HuH-7 (cell line): ENCODE measurements at regions not wholly inside any gene's neighbourhood (a gene's known extent, or its start where the extent isn't known, plus 50 kb on each side); places are given as distances from the start of the nearest gene placed in this dataset.
"Not testable (repeated sequence)": the region's sequence is repeated elsewhere in the genome, so short reads cannot be mapped to it uniquely, and the experiment has no call there.

Experiments
- DNase-seq: peaks from one replicate; pipeline ENCODE4 v3.0.0; 2011; ENCODE audit warnings: low spot score

GRCh38 chr20:12821249-12821648, 187.5 kb upstream of the SPTLC3 start:
- DNase-seq, result no peak

- DNase-seq, result no peak
Observed at GRCh38 chr20:12823734-12824133, 185.0 kb upstream of the SPTLC3 start.

- no peak for DNase-seq
Observed at GRCh38 chr20:12824328-12825225, 184.2 kb upstream of the SPTLC3 start.

- DNase-seq, result no peak
Observed at GRCh38 chr20:12825226-12825595, 183.6 kb upstream of the SPTLC3 start.

GRCh38 chr20:12827816-12828385, 180.9 kb upstream of the SPTLC3 start:
- no peak for DNase-seq

GRCh38 chr20:12829170-12829569, 179.6 kb upstream of the SPTLC3 start:
- no peak for DNase-seq

- DNase-seq, result no peak
Observed at GRCh38 chr20:12833861-12834260, 174.9 kb upstream of the SPTLC3 start.

GRCh38 chr20:12835999-12836398, 172.8 kb upstream of the SPTLC3 start:
- no peak for DNase-seq

- no peak for DNase-seq
Observed at GRCh38 chr20:12837646-12838045, 171.1 kb upstream of the SPTLC3 start.

- DNase-seq, result peak; percentile 10
Observed at GRCh38 chr20:12838261-12838866, 170.4 kb upstream of the SPTLC3 start.

GRCh38 chr20:12847872-12848271, 160.9 kb upstream of the SPTLC3 start:
- DNase-seq, result no peak

- no peak for DNase-seq
Observed at GRCh38 chr20:12849225-12849910, 159.4 kb upstream of the SPTLC3 start.

- DNase-seq, result not testable (repeated sequence)
Observed at GRCh38 chr20:12857643-12858042, 151.1 kb upstream of the SPTLC3 start.

- DNase-seq, result no peak
Observed at GRCh38 chr20:12860619-12861247, 148.0 kb upstream of the SPTLC3 start.

- no peak for DNase-seq
Observed at GRCh38 chr20:12869669-12870068, 139.1 kb upstream of the SPTLC3 start.

GRCh38 chr20:12870588-12870987, 138.2 kb upstream of the SPTLC3 start:
- DNase-seq, result no peak

GRCh38 chr20:12874933-12875332, 133.8 kb upstream of the SPTLC3 start:
- DNase-seq, result no peak

- DNase-seq, result peak; percentile 19
Observed at GRCh38 chr20:12875510-12875909, 133.3 kb upstream of the SPTLC3 start.

- no peak for DNase-seq
Observed at GRCh38 chr20:12882832-12883506, 125.8 kb upstream of the SPTLC3 start.

- DNase-seq, result no peak
Observed at GRCh38 chr20:12883507-12883885, 125.3 kb upstream of the SPTLC3 start.

GRCh38 chr20:12886618-12887363, 122.0 kb upstream of the SPTLC3 start:
- DNase-seq, result no peak
